ENCODE measurements at regions not wholly inside any gene's neighbourhood (a gene's known extent, or its start where the extent isn't known, plus 50 kb on each side); places are given as distances from the start of the nearest gene placed in this dataset.
A peak's percentile ranks its signal among the peaks of the same experiment; 100 is the strongest.

GRCh38 chr1:56297208-56297607, 282.2 kb downstream of the PLPP3 start:
- Mint-ChIP-seq H3K9me3 (no peaks in the 10 kb centered on the region), H3K27me3 (ENCODE audit: insufficient read depth) (no peaks in the 10 kb centered on the region), H3K36me3 (ENCODE audit: low read depth) (no peaks in the 10 kb centered on the region), H3K27ac (no peak overlapping the region), H3K4me3 (no peak overlapping the region), H3K4me1 (peaks cover 8% of the 10 kb centered on the region)
- H3K36me3 ChIP-seq (ENCODE audit: control insufficient read depth, insufficient read depth, low read length) = no peaks in the 10 kb centered on the region
- no peak overlapping the region for H3K27ac ChIP-seq (ENCODE audit: low read depth, low read length)
- no peak overlapping the region for H3K9ac ChIP-seq (ENCODE audit: extremely low read depth, low read length, poor library complexity, severe bottlenecking)
- H3K4me3 ChIP-seq (ENCODE audit: low read length) = no peak overlapping the region
- H3K4me1 ChIP-seq (ENCODE audit: control insufficient read depth, insufficient read depth, low read length) = no peaks in the 10 kb centered on the region
- DNase-seq = no peak
- H3K27me3 ChIP-seq (ENCODE audit: control insufficient read depth, insufficient read depth, low read length, poor library complexity, severe bottlenecking) = no peaks in the 10 kb centered on the region
- no peaks in the 10 kb centered on the region for H3K9me3 ChIP-seq (ENCODE audit: control insufficient read depth, low read length)
- no peak for TF ChIP-seq CTCF (conservative IDR thresholded peaks at IDR 0.05)
- WGBS, 2 experiments (ENCODE audit: insufficient coverage in 1 of 2, insufficient read length in 1 of 2) = 85 to 89% methylated on average over 1 to 2 of the region's 2 CpGs

- Histone ChIP-seq H3K27ac (ENCODE audit: low read depth, low read length) (no peak overlapping the region), H3K9ac (ENCODE audit: extremely low read depth, low read length, poor library complexity, severe bottlenecking) (no peak overlapping the region), H3K9me3 (ENCODE audit: control insufficient read depth, low read length) (no peaks in the 10 kb centered on the region), H3K27me3 (ENCODE audit: control insufficient read depth, insufficient read depth, low read length, poor library complexity, severe bottlenecking) (no peaks in the 10 kb centered on the region), H3K4me3 (ENCODE audit: low read length) (no peak overlapping the region), H3K36me3 (ENCODE audit: control insufficient read depth, insufficient read depth, low read length) (no peaks in the 10 kb centered on the region), H3K4me1 (ENCODE audit: control insufficient read depth, insufficient read depth, low read length) (no peaks in the 10 kb centered on the region)
- Mint-ChIP-seq H3K4me1 (peaks cover 11% of the 10 kb centered on the region), H3K4me3 (no peak overlapping the region), H3K27me3 (ENCODE audit: insufficient read depth) (no peaks in the 10 kb centered on the region), H3K27ac (no peak overlapping the region), H3K9me3 (no peaks in the 10 kb centered on the region), H3K36me3 (ENCODE audit: low read depth) (no peaks in the 10 kb centered on the region)
- no peak for TF ChIP-seq CTCF (conservative IDR thresholded peaks at IDR 0.05)
- WGBS, 2 experiments (ENCODE audit: insufficient coverage in 1 of 2, insufficient read length in 1 of 2) = 90 to 96% methylated on average over 3 to 4 of the region's 4 CpGs
- peak; percentile 64 for DNase-seq
Measured at GRCh38 chr1:56295949-56296929, 283.1 kb downstream of the PLPP3 start.

- TF ChIP-seq CTCF (conservative IDR thresholded peaks at IDR 0.05) = no peak
- no peak overlapping the region for H3K27ac ChIP-seq (ENCODE audit: low read depth, low read length)
- no peak overlapping the region for H3K9ac ChIP-seq (ENCODE audit: extremely low read depth, low read length, poor library complexity, severe bottlenecking)
- Mint-ChIP-seq H3K9me3 (no peaks in the 10 kb centered on the region), H3K27ac (no peak overlapping the region), H3K27me3 (ENCODE audit: insufficient read depth) (no peaks in the 10 kb centered on the region), H3K36me3 (ENCODE audit: low read depth) (no peaks in the 10 kb centered on the region), H3K4me3 (no peak overlapping the region), H3K4me1 (peaks cover 9% of the 10 kb centered on the region)
- no peaks in the 10 kb centered on the region for H3K27me3 ChIP-seq (ENCODE audit: control insufficient read depth, insufficient read depth, low read length, poor library complexity, severe bottlenecking)
- WGBS, 2 experiments (ENCODE audit: insufficient coverage in 1 of 2, insufficient read length in 1 of 2) = 64 to 69% methylated on average over 3 to 5 of the region's 5 CpGs
- DNase-seq = peak; percentile 67
- no peaks in the 10 kb centered on the region for H3K4me1 ChIP-seq (ENCODE audit: control insufficient read depth, insufficient read depth, low read length)
- no peaks in the 10 kb centered on the region for H3K36me3 ChIP-seq (ENCODE audit: control insufficient read depth, insufficient read depth, low read length)
- no peak overlapping the region for H3K4me3 ChIP-seq (ENCODE audit: low read length)
- no peaks in the 10 kb centered on the region for H3K9me3 ChIP-seq (ENCODE audit: control insufficient read depth, low read length)
Measured at GRCh38 chr1:56291374-56291919, 287.9 kb downstream of the PLPP3 start.

Data from endodermal cell (in vitro differentiated cells).